ENCODE measurements at regions not wholly inside any gene's neighbourhood (a gene's known extent, or its start where the extent isn't known, plus 50 kb on each side); places are given as distances from the start of the nearest gene placed in this dataset.

- Histone ChIP-seq H3K4me2 (ENCODE audit: control insufficient read depth, extremely low read depth, insufficient read depth, low read depth, low read length) (no peak overlapping the region), H3K27me3 (ENCODE audit: control insufficient read depth, extremely low read depth, insufficient read depth, low read length) (no peaks in the 10 kb centered on the region), H3K9me3 (ENCODE audit: control insufficient read depth, low read depth, low read length) (no peaks in the 10 kb centered on the region), H3K9ac (ENCODE audit: control insufficient read depth, extremely low read depth, insufficient read depth, low read length) (no peak overlapping the region), H3K4me3 (ENCODE audit: control insufficient read depth in 2 of 3, extremely low read depth in 1 of 3, insufficient read depth in 2 of 3, low read depth in 1 of 3, low read length in 3 of 3) (no peak overlapping the region), H4K20me1 (ENCODE audit: control insufficient read depth, extremely low read depth, insufficient read depth, low read length) (no peaks in the 10 kb centered on the region), H3K4me1 (ENCODE audit: control insufficient read depth, extremely low read depth, insufficient read depth, low read length) (no peaks in the 10 kb centered on the region), H2AFZ (ENCODE audit: control insufficient read depth, low read length) (no peak overlapping the region), H3K79me2 (ENCODE audit: control insufficient read depth, insufficient read depth, low read length) (no peaks in the 10 kb centered on the region), H3K9me1 (ENCODE audit: control insufficient read depth, extremely low read depth, insufficient read depth, low read length) (no peaks in the 10 kb centered on the region), H3K27ac (ENCODE audit: control insufficient read depth, insufficient read depth, low read length) (no peak overlapping the region), H3K36me3 (ENCODE audit: control insufficient read depth in 2 of 2, extremely low read depth in 1 of 2, insufficient read depth in 2 of 2, low read length in 2 of 2) (no peaks in the 10 kb centered on the region)
- dilution Hi-C loops (cut with MboI; ENCODE audit: extremely low pct_ligation_motif_present, low sequenced_read_pairs), result no loop called here
- no peak for DNase-seq (ENCODE audit: low read depth, low spot score)
- TF ChIP-seq CTCF (optimal IDR thresholded peaks at IDR 0.05 in 1 of 3, IDR thresholded peaks at IDR 0.05 in 1 of 3, conservative IDR thresholded peaks at IDR 0.05 in 1 of 3; ENCODE audit: extremely low read depth in 1 of 3, insufficient read depth in 2 of 3, low read length in 3 of 3) (no peak), EZH2 (IDR thresholded peaks at IDR 0.05; ENCODE audit: low read length) (no peak)
- no peak for FAIRE-seq
Measured at GRCh38 chr4:66266035-66266434, 595.7 kb upstream of the EPHA5 start.

GRCh38 chr4:66252291-66252690 lies 582.0 kb upstream of the EPHA5 start:
- Histone ChIP-seq H2AFZ (ENCODE audit: control insufficient read depth, low read length) (no peak overlapping the region), H3K9me1 (ENCODE audit: control insufficient read depth, extremely low read depth, insufficient read depth, low read length) (no peaks in the 10 kb centered on the region), H3K27me3 (ENCODE audit: control insufficient read depth, extremely low read depth, insufficient read depth, low read length) (no peaks in the 10 kb centered on the region), H4K20me1 (ENCODE audit: control insufficient read depth, extremely low read depth, insufficient read depth, low read length) (no peaks in the 10 kb centered on the region), H3K79me2 (ENCODE audit: control insufficient read depth, insufficient read depth, low read length) (no peaks in the 10 kb centered on the region), H3K4me1 (ENCODE audit: control insufficient read depth, extremely low read depth, insufficient read depth, low read length) (no peaks in the 10 kb centered on the region), H3K9ac (ENCODE audit: control insufficient read depth, extremely low read depth, insufficient read depth, low read length) (no peak overlapping the region), H3K36me3 (ENCODE audit: control insufficient read depth in 2 of 2, extremely low read depth in 1 of 2, insufficient read depth in 2 of 2, low read length in 2 of 2) (no peaks in the 10 kb centered on the region), H3K4me2 (ENCODE audit: control insufficient read depth, extremely low read depth, insufficient read depth, low read depth, low read length) (no peak overlapping the region), H3K4me3 (ENCODE audit: control insufficient read depth in 2 of 3, extremely low read depth in 1 of 3, insufficient read depth in 2 of 3, low read depth in 1 of 3, low read length in 3 of 3) (no peak overlapping the region), H3K9me3 (ENCODE audit: control insufficient read depth, low read depth, low read length) (no peaks in the 10 kb centered on the region), H3K27ac (ENCODE audit: control insufficient read depth, insufficient read depth, low read length) (no peak overlapping the region)
- TF ChIP-seq CTCF (optimal IDR thresholded peaks at IDR 0.05 in 1 of 3, IDR thresholded peaks at IDR 0.05 in 1 of 3, conservative IDR thresholded peaks at IDR 0.05 in 1 of 3; ENCODE audit: extremely low read depth in 1 of 3, insufficient read depth in 2 of 3, low read length in 3 of 3) (no peak), EZH2 (IDR thresholded peaks at IDR 0.05; ENCODE audit: low read length) (no peak)
- dilution Hi-C loops (cut with MboI; ENCODE audit: extremely low pct_ligation_motif_present, low sequenced_read_pairs), result no loop called here
- DNase-seq (ENCODE audit: low read depth, low spot score) (no peak), FAIRE-seq (no peak)

Data from keratinocyte (primary cell).